HCT116 (cell line): ENCODE measurements at regions not wholly inside any gene's neighbourhood (a gene's known extent, or its start where the extent isn't known, plus 50 kb on each side); places are given as distances from the start of the nearest gene placed in this dataset.

Experiments
- ATAC-seq: fragments of 200-7000 bp; cut with Tn5 transposase; 2 replicates; pipeline ENCODE4 v1.9.1; 2020; ENCODE audit warnings: mild to moderate bottlenecking, moderate library complexity
- BruUV-seq: library from RNA; stranded (reverse); fragments of 400-500 nt; replicated peaks from 2 replicates; lab custom pipeline; 2021; lab: Mats Ljungman, UMichigan
- CTCF ChIA-PET: fragments of 300-600 bp; sonication (Branson Sonifier 250); formaldehyde crosslinking; loops from one replicate; lab custom pipeline; 2021; ENCODE audit warnings: antibody characterized with exemption; lab: Charles Lee
- POLR2A ChIA-PET: fragments of 300-600, 350-600 bp; sonication (Branson Sonifier 250); formaldehyde crosslinking; loops from one replicate; lab custom pipeline; 2021; ENCODE audit warnings: antibody characterized with exemption; lab: Charles Lee
- RAD21 ChIA-PET, 2 experiments: fragments of 300-600 bp; sonication (Branson Sonifier 250); formaldehyde crosslinking; loops; one replicate each; lab custom pipeline; 2023; ENCODE audit warnings: low total read pairs in 2 of 2; ENCODE audit not compliant: uncharacterized antibody in 2 of 2, unreplicated experiment in 2 of 2, low non-redundant PET in 1 of 2; lab: Charles Lee
- DNase-seq: peaks from one replicate; pipeline ENCODE4 v3.0.0-alpha.2; 2010; ENCODE audit warnings: low read depth, low spot score
- H2AFZ ChIP-seq: fragments of 200-600 bp; shearing (Covaris generic), sonication (generic); 2 replicates; pipeline ENCODE4 v1.6.1; 2017; ENCODE audit warnings: low read depth, mixed run types, mixed read lengths, antibody characterized with exemption, low read length; ENCODE audit not compliant: poor library complexity, severe bottlenecking
- H3K27ac ChIP-seq: 2 replicates; pipeline ENCODE4 v1.5.1; 2012; ENCODE audit warnings: low read depth, low read length
- H3K27me3 ChIP-seq: fragments of 200-600 bp; sonication (generic); 2 replicates; pipeline ENCODE4 v1.6.1; 2016; ENCODE audit warnings: mixed run types, low read length, mixed read lengths; ENCODE audit not compliant: insufficient read depth
- H3K36me3 ChIP-seq, 2 experiments: fragments of 200-500 bp in 1 of 2; fragments of 200-600 bp in 1 of 2; sonication (Bioruptor generic) in 1 of 2; sonication (generic) in 1 of 2; 2 replicates each; pipeline versions ENCODE4 v1.5.1 to v1.6.1; 2014 to 2016; ENCODE audit warnings: low read length in 2 of 2, inconsistent platforms in 1 of 2, mixed read lengths in 1 of 2, mixed run types in 1 of 2; ENCODE audit not compliant: insufficient read depth in 2 of 2, control insufficient read depth in 1 of 2
- H3K4me1 ChIP-seq, 2 experiments: fragments of 200-600 bp in 1 of 2; sonication (generic) in 1 of 2; 2 replicates each; pipeline versions ENCODE4 v1.5.1 to v1.6.1; 2012 to 2017; ENCODE audit warnings: low read length in 2 of 2, inconsistent platforms in 1 of 2, mild to moderate bottlenecking in 1 of 2, mixed read lengths in 1 of 2, mixed run types in 1 of 2, moderate library complexity in 1 of 2; ENCODE audit not compliant: insufficient read depth in 2 of 2, control insufficient read depth in 1 of 2
- H3K4me2 ChIP-seq: fragments of 200-600 bp; sonication (generic); 2 replicates; pipeline ENCODE4 v1.6.1; 2017; ENCODE audit warnings: mixed run types, low read length, mixed read lengths
- H3K4me3 ChIP-seq, 2 experiments: fragments of 200-600 bp in 1 of 2; sonication (generic) in 1 of 2; replicated peaks in 1 of 2; 2 replicates each; pipeline ENCODE4 v1.5.1; 2011 to 2016; ENCODE audit warnings: low read length in 2 of 2, control low read depth in 1 of 2, low read depth in 1 of 2, mild to moderate bottlenecking in 1 of 2, mixed read lengths in 1 of 2, mixed run types in 1 of 2
- H3K79me2 ChIP-seq: fragments of 200-600 bp; sonication (generic); 2 replicates; pipeline ENCODE4 v1.6.1; 2017; ENCODE audit warnings: mild to moderate bottlenecking, mixed run types, low read length, moderate library complexity, mixed read lengths; ENCODE audit not compliant: insufficient read depth
- H3K9ac ChIP-seq: fragments of 200-600 bp; sonication (generic); 2 replicates; pipeline ENCODE4 v1.6.1; 2016; ENCODE audit warnings: low read length, mixed read lengths
- H3K9me2 ChIP-seq: fragments of 200-600 bp; sonication (generic), shearing (Covaris generic); 2 replicates; pipeline ENCODE4 v1.6.1; 2017; ENCODE audit warnings: mixed run types, mild to moderate bottlenecking, moderate library complexity; ENCODE audit not compliant: insufficient read depth
- H3K9me3 ChIP-seq, 2 experiments: fragments of 200-500 bp in 1 of 2; fragments of 200-600 bp in 1 of 2; sonication (Bioruptor generic) in 1 of 2; sonication (generic) in 1 of 2; 2 replicates each; pipeline ENCODE4 v1.6.1; 2014 to 2017; ENCODE audit warnings: low read length in 2 of 2, mixed read lengths in 2 of 2, inconsistent platforms in 1 of 2, low read depth in 1 of 2, mild to moderate bottlenecking in 1 of 2, mixed run types in 1 of 2, moderate library complexity in 1 of 2; ENCODE audit not compliant: control insufficient read depth in 1 of 2, insufficient read depth in 1 of 2
- H4K20me1 ChIP-seq: fragments of 200-600 bp; sonication (generic), shearing (Covaris generic); 2 replicates; pipeline ENCODE4 v1.6.1; 2017; ENCODE audit warnings: mixed run types, mild to moderate bottlenecking, moderate library complexity; ENCODE audit not compliant: insufficient read depth
- ATF3 ChIP-seq: IDR thresholded peaks from 2 replicates; pipeline ENCODE4 v1.6.1; 2012
- CEBPB ChIP-seq: IDR thresholded peaks from 2 replicates; pipeline ENCODE4 v1.6.1; 2012; ENCODE audit warnings: low read depth
- EGR1 ChIP-seq: IDR thresholded peaks from 2 replicates; pipeline ENCODE4 v1.6.1; 2012; ENCODE audit warnings: low read depth
- EZH2 ChIP-seq: fragments of 200-600 bp; sonication (generic); IDR thresholded peaks from 2 replicates; pipeline ENCODE4 v1.6.1; 2017; ENCODE audit warnings: antibody characterized with exemption, mixed run types
- FOSL1 ChIP-seq: IDR thresholded peaks from 2 replicates; pipeline ENCODE4 v1.6.1; 2012; ENCODE audit warnings: low read depth
- JUND ChIP-seq: IDR thresholded peaks from 2 replicates; pipeline ENCODE4 v1.6.1; 2012
- MAX ChIP-seq: IDR thresholded peaks from 2 replicates; pipeline ENCODE4 v1.6.1; 2012
- REST ChIP-seq: IDR thresholded peaks from 2 replicates; pipeline ENCODE4 v1.6.1; 2012; ENCODE audit warnings: low read depth
- SP1 ChIP-seq: IDR thresholded peaks from 2 replicates; pipeline ENCODE4 v1.6.1; 2012; ENCODE audit warnings: low read depth
- SRF ChIP-seq: IDR thresholded peaks from 2 replicates; pipeline ENCODE4 v1.6.1; 2012; ENCODE audit warnings: low read depth
- TCF7L2 ChIP-seq: IDR thresholded peaks from 2 replicates; pipeline ENCODE4 v1.7.0; 2011; ENCODE audit warnings: borderline replicate concordance, inconsistent platforms; ENCODE audit not compliant: insufficient read depth, insufficient read length; ENCODE audit errors: extremely low read depth
- YY1 ChIP-seq: IDR thresholded peaks from 2 replicates; pipeline ENCODE4 v1.6.1; 2011; ENCODE audit warnings: low read length, low read depth, moderate library complexity, mild to moderate bottlenecking; ENCODE audit not compliant: insufficient replicate concordance; ENCODE audit errors: extremely low read depth
- intact Hi-C: fragments of 100-400 bp; cut with micrococcal nuclease; formaldehyde crosslinking; loops from 2 replicates; pipeline ENCODE4 v1.10.0; 2022

GRCh38 chr1:208951026-208951525 is 632.4 kb upstream of the CAMK1G start:
- BruUV-seq: no TSS peak
- CTCF ChIA-PET: no interaction called here
- H3K79me2 ChIP-seq: no peaks in the 10 kb centered on the region
- no peak overlapping the region for H3K4me2 ChIP-seq
- POLR2A ChIA-PET: no interaction called here
- no peak overlapping the region for H3K9ac ChIP-seq
- H3K27me3 ChIP-seq: no peaks in the 10 kb centered on the region
- no peaks in the 10 kb centered on the region for H3K9me3 ChIP-seq
- H2AFZ ChIP-seq: no peak overlapping the region
- DNase-seq (no peak), ATAC-seq (no peak)
- RAD21 ChIA-PET: no interaction called here
- H3K36me3 ChIP-seq: no peaks in the 10 kb centered on the region
- no peak overlapping the region for H3K4me3 ChIP-seq
- TF ChIP-seq ATF3: no peak
- no peak for TF ChIP-seq SRF
- no peak for TF ChIP-seq TCF7L2
- TF ChIP-seq FOSL1: no peak
- TF ChIP-seq YY1: no peak
- no peak for TF ChIP-seq CEBPB
- no peak for TF ChIP-seq EZH2
- no peak for TF ChIP-seq MAX
- no peak for TF ChIP-seq EGR1
- TF ChIP-seq JUND: no peak
- intact Hi-C loops: no loop called here
- H3K4me1 ChIP-seq: no peaks in the 10 kb centered on the region
- no peaks in the 10 kb centered on the region for H4K20me1 ChIP-seq
- no peaks in the 10 kb centered on the region for H3K9me2 ChIP-seq
- no peak overlapping the region for H3K27ac ChIP-seq

GRCh38 chr1:208951908-208952307 is 631.6 kb upstream of the CAMK1G start:
- Histone ChIP-seq H3K4me2 (no peak overlapping the region), H3K27me3 (no peaks in the 10 kb centered on the region), H4K20me1 (no peaks in the 10 kb centered on the region), H3K27ac (no peak overlapping the region), H3K36me3 (no peaks in the 10 kb centered on the region), H3K4me1 (no peaks in the 10 kb centered on the region), H2AFZ (no peak overlapping the region), H3K9ac (no peak overlapping the region), H3K4me3 (no peak overlapping the region), H3K9me3 (no peaks in the 10 kb centered on the region), H3K9me2 (no peaks in the 10 kb centered on the region), H3K79me2 (no peaks in the 10 kb centered on the region)
- TF ChIP-seq SP1 (no peak), REST (no peak)
- POLR2A ChIA-PET: no interaction called here
- CTCF ChIA-PET: no interaction called here
- intact Hi-C loops: no loop called here
- DNase-seq: no peak
- RAD21 ChIA-PET: no interaction called here
- no peak for ATAC-seq
- no TSS peak for BruUV-seq
